OCI-LY7 (cell line): ENCODE measurements at regions not wholly inside any gene's neighbourhood (a gene's known extent, or its start where the extent isn't known, plus 50 kb on each side); places are given as distances from the start of the nearest gene placed in this dataset.

Experiments used
- CTCF ChIP-seq: fragments of 200-600 bp; sonication (generic); conservative IDR thresholded peaks from 2 replicates; pipeline ENCODE4 v1.5.1; 2014; ENCODE audit warnings: mild to moderate bottlenecking, antibody characterized with exemption, low read length, moderate library complexity, mixed read lengths
- EZH2phosphoT487 ChIP-seq: fragments of 200-600 bp; sonication (generic); IDR thresholded peaks from 2 replicates; pipeline ENCODE4 v1.6.1; 2018; ENCODE audit warnings: low read depth, borderline replicate concordance, mild to moderate bottlenecking, mixed run types, antibody characterized with exemption, low read length, moderate library complexity, mixed read lengths

- TF ChIP-seq CTCF (no peak), EZH2phosphoT487 (no peak)
Measured at GRCh38 chr19:30118760-30119159, 176.7 kb downstream of the URI1 start.
